GM12878 (cell line): ENCODE measurements at regions not wholly inside any gene's neighbourhood (a gene's known extent, or its start where the extent isn't known, plus 50 kb on each side); places are given as distances from the start of the nearest gene placed in this dataset.

ENCODE experiments used
- ATAC-seq: fragments of 200-7000 bp; cut with Tn5 transposase; 3 replicates; pipeline ENCODE4 v1.9.1; 2020; ENCODE audit warnings: mild to moderate bottlenecking, moderate library complexity
- BruUV-seq: library from RNA; stranded (reverse); fragments of 400-500 nt; replicated peaks from 2 replicates; lab custom pipeline; 2021; lab: Mats Ljungman, UMichigan
- CTCF ChIA-PET: fragments of 300-600 bp; sonication (Branson Sonifier 250); formaldehyde crosslinking; extraction: SDS; loops from one replicate; lab custom pipeline; 2021; ENCODE audit warnings: inconsistent platforms; lab: Yijun Ruan, JAX
- POLR2A ChIA-PET: fragments of 350-600 bp; formaldehyde crosslinking; extraction: SDS; loops from one replicate; lab custom pipeline; 2021; ENCODE audit warnings: inconsistent platforms; lab: Charles Lee
- RAD21 ChIA-PET: fragments of 300-600 bp; sonication (Branson Sonifier 250); formaldehyde crosslinking; loops from one replicate; lab custom pipeline; 2023; ENCODE audit warnings: antibody characterized with exemption; ENCODE audit not compliant: unreplicated experiment; lab: Charles Lee
- SMC1A ChIA-PET: fragments of 300-600 bp; sonication (Branson Sonifier 250); formaldehyde crosslinking; loops from one replicate; lab custom pipeline; 2023; ENCODE audit not compliant: unreplicated experiment, uncharacterized antibody; lab: Charles Lee
- DNase-seq: peaks from one replicate; pipeline ENCODE4 v3.0.0-alpha.2; 2011; ENCODE audit warnings: low read depth, low spot score
- FAIRE-seq: peaks from 3 replicates; lab custom pipeline; 2011; peaks lifted over from hg19 to GRCh38; lab: Jason Lieb, UNC
- H2AFZ ChIP-seq: 2 replicates; pipeline ENCODE4 v1.6.0; 2011; ENCODE audit warnings: low read depth, low read length, control low read depth; ENCODE audit not compliant: control insufficient read depth
- H3K27ac ChIP-seq: 2 replicates; pipeline ENCODE4 v1.5.1; 2011; ENCODE audit warnings: control low read depth; ENCODE audit not compliant: control insufficient read depth, insufficient read depth
- H3K27me3 ChIP-seq, 2 experiments: replicated peaks in 1 of 2; 2 replicates each; pipeline versions ENCODE4 v1.6.0 to v1.6.1; 2011; ENCODE audit warnings: low read length in 1 of 2; ENCODE audit not compliant: control insufficient read depth in 2 of 2, insufficient read depth in 2 of 2
- H3K36me3 ChIP-seq, 2 experiments: 2 replicates each; pipeline ENCODE4 v1.5.1; 2011; ENCODE audit warnings: low read length in 1 of 2; ENCODE audit not compliant: control insufficient read depth in 2 of 2, insufficient read depth in 2 of 2
- H3K4me1 ChIP-seq: 2 replicates; pipeline ENCODE4 v1.6.1; 2011; ENCODE audit warnings: mild to moderate bottlenecking, low read length, moderate library complexity, mixed read lengths; ENCODE audit not compliant: control insufficient read depth, insufficient read depth
- H3K4me2 ChIP-seq: 2 replicates; pipeline ENCODE4 v1.6.0; 2011; ENCODE audit warnings: control low read depth; ENCODE audit not compliant: control insufficient read depth, insufficient read depth
- H3K4me3 ChIP-seq: fragments of 200-600 bp; sonication (generic); 2 replicates; pipeline ENCODE4 v1.5.1; 2016
- H3K79me2 ChIP-seq: 2 replicates; pipeline ENCODE4 v1.6.0; 2011; ENCODE audit warnings: low read length; ENCODE audit not compliant: control insufficient read depth, insufficient read depth
- H3K9ac ChIP-seq: 2 replicates; pipeline ENCODE4 v1.8.0; 2011; ENCODE audit warnings: low read length, control low read depth, mixed read lengths; ENCODE audit not compliant: control insufficient read depth, insufficient read depth
- H3K9me3 ChIP-seq: replicated peaks from 3 replicates; pipeline ENCODE4 v1.5.1; 2011; ENCODE audit warnings: mild to moderate bottlenecking, low read length; ENCODE audit not compliant: control insufficient read depth, insufficient read depth
- H4K20me1 ChIP-seq: 2 replicates; pipeline ENCODE4 v1.6.0; 2011; ENCODE audit not compliant: control insufficient read depth, insufficient read depth
- BHLHE40 ChIP-seq, 2 experiments: fragments of 450-650 bp in 1 of 2; IDR thresholded peaks; 2 replicates each; pipeline ENCODE4 v1.6.1; 2011 to 2017; ENCODE audit warnings: low read depth in 2 of 2, borderline replicate concordance in 1 of 2, improper control_type of control experiment in 1 of 2, low read length in 1 of 2, mild to moderate bottlenecking in 1 of 2
- BRCA1 ChIP-seq: IDR thresholded peaks from 2 replicates; pipeline ENCODE4 v1.6.1; 2011; ENCODE audit warnings: low read depth, low read length, improper control_type of control experiment
- CHD2 ChIP-seq: IDR thresholded peaks from 2 replicates; pipeline ENCODE4 v1.6.1; 2011; ENCODE audit warnings: low read depth, low read length, improper control_type of control experiment, borderline replicate concordance
- ESRRA ChIP-seq: IDR thresholded peaks from 2 replicates; pipeline ENCODE4 v1.6.1; 2012; ENCODE audit warnings: mild to moderate bottlenecking, low read length, improper control_type of control experiment
- NR2C2 ChIP-seq: IDR thresholded peaks from 2 replicates; pipeline ENCODE4 v1.6.1; 2011; ENCODE audit warnings: borderline replicate concordance, low read depth; ENCODE audit not compliant: control insufficient read depth, insufficient read length
- PAX5 ChIP-seq: IDR thresholded peaks from 2 replicates; pipeline ENCODE4 v1.6.1; 2011; ENCODE audit warnings: low read depth, low read length, borderline replicate concordance
- RAD51 ChIP-seq: fragments of 450-650 bp; IDR thresholded peaks from 2 replicates; pipeline ENCODE4 v1.6.1; 2016; ENCODE audit warnings: moderate library complexity, mild to moderate bottlenecking, inconsistent platforms
- SREBF1 ChIP-seq: IDR thresholded peaks from 2 replicates; pipeline ENCODE4 v1.6.1; 2012; ENCODE audit warnings: mild to moderate bottlenecking, low read length
- TBL1XR1 ChIP-seq: IDR thresholded peaks from 2 replicates; pipeline ENCODE4 v1.6.1; 2012; ENCODE audit warnings: low read depth, low read length, improper control_type of control experiment
- ZBED1 ChIP-seq: IDR thresholded peaks from 2 replicates; pipeline ENCODE4 v1.6.1; 2016; ENCODE audit warnings: borderline replicate concordance
- WGBS: methylation state at CpG from one replicate; pipeline ENCODE4 v1.1.6; 2016; ENCODE audit warnings: low lambda C conversion rate; ENCODE audit not compliant: insufficient replicate concordance, insufficient coverage; ENCODE audit errors: missing lambda C conversion rate; 5-methylcytosine and 5-hydroxymethylcytosine counted together
- in situ Hi-C: fragments of 300-500 bp; cut with MboI; formaldehyde crosslinking; loops from 9 replicates; pipeline ENCODE4 v1.14.3; 2018; ENCODE audit warnings: mixed read lengths
- intact Hi-C: fragments of 100-400 bp; cut with micrococcal nuclease; formaldehyde crosslinking; loops from one replicate; pipeline ENCODE4 v1.14.2; 2022; ENCODE audit not compliant: unreplicated experiment
- TF ChIP-seq, protein P1 (sequence below): IDR thresholded peaks from 2 replicates; pipeline ENCODE4 v1.6.1; 2012; ENCODE audit warnings: mild to moderate bottlenecking, low read depth, low read length
- TF ChIP-seq, protein P2 (sequence below): IDR thresholded peaks from 2 replicates; pipeline ENCODE4 v1.6.1; 2011; ENCODE audit warnings: borderline replicate concordance, low read depth, mild to moderate bottlenecking, moderate library complexity, low read length; ENCODE audit not compliant: insufficient read depth, poor library complexity, severe bottlenecking
- TF ChIP-seq, protein P3 (sequence below): fragments of 450-650 bp; IDR thresholded peaks from 2 replicates; pipeline ENCODE4 v1.6.1; 2017; ENCODE audit warnings: borderline replicate concordance
- TF ChIP-seq, protein P4 (sequence below): fragments of 450-650 bp; IDR thresholded peaks from 2 replicates; pipeline ENCODE4 v1.6.1; 2017; ENCODE audit warnings: antibody characterized with exemption, mild to moderate bottlenecking, moderate library complexity
- TF ChIP-seq, protein P5 (sequence below): IDR thresholded peaks from 2 replicates; pipeline ENCODE4 v1.6.1; 2011; ENCODE audit warnings: borderline replicate concordance, low read depth, mild to moderate bottlenecking, moderate library complexity, mixed read lengths, low read length; ENCODE audit not compliant: insufficient read depth; ENCODE audit errors: extremely low read length

DNA sequence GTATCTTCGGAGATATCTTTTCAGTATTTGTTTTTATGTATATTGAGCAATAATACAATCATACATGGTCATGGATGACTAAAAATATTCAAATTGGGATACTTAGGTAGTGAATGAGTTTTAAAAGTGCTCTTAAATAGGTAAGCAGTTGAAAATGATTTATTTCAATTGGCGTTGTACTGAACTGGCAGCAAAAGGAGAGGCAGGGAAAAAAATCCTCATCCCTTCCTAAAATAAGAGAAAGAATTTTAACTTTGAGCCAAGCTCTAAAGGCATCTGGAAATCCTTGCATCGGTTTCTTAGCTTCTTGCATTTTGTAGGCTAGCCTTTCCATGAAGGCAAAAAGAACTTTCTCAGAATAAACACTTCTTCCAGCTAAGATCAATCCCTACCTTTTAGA is 125.2 kb downstream of the MGST1 start:
- H3K4me1 ChIP-seq: no peaks in the 10 kb centered on the region
- CTCF ChIA-PET: interaction anchor here (0.9 to 1.6 kb wide), 2 partner anchors 10 to 23 kb away, joined by 3 read pairs; no protein-coding TSS in a partner anchor
- H3K4me2 ChIP-seq: no peak overlapping the region
- SMC1A ChIA-PET: no interaction called here
- in situ Hi-C loops: no loop called here
- H3K9ac ChIP-seq: no peak overlapping the region
- H3K79me2 ChIP-seq: no peaks in the 10 kb centered on the region
- H3K36me3 ChIP-seq: no peaks in the 10 kb centered on the region
- no peaks in the 10 kb centered on the region for H3K27me3 ChIP-seq
- no TSS peak for BruUV-seq
- RAD21 ChIA-PET: no interaction called here
- no peaks in the 10 kb centered on the region for H3K9me3 ChIP-seq
- DNase-seq (no peak), ATAC-seq (no peak), FAIRE-seq (no peak)
- no peak overlapping the region for H3K27ac ChIP-seq
- H3K4me3 ChIP-seq: no peak overlapping the region
- intact Hi-C loops: no loop called here
- H2AFZ ChIP-seq: no peak overlapping the region
- H4K20me1 ChIP-seq: no peaks in the 10 kb centered on the region
- POLR2A ChIA-PET: no interaction called here
- WGBS: 2% methylated on average over 3 of the region's 3 CpGs
- TF ChIP-seq, protein P1, sequence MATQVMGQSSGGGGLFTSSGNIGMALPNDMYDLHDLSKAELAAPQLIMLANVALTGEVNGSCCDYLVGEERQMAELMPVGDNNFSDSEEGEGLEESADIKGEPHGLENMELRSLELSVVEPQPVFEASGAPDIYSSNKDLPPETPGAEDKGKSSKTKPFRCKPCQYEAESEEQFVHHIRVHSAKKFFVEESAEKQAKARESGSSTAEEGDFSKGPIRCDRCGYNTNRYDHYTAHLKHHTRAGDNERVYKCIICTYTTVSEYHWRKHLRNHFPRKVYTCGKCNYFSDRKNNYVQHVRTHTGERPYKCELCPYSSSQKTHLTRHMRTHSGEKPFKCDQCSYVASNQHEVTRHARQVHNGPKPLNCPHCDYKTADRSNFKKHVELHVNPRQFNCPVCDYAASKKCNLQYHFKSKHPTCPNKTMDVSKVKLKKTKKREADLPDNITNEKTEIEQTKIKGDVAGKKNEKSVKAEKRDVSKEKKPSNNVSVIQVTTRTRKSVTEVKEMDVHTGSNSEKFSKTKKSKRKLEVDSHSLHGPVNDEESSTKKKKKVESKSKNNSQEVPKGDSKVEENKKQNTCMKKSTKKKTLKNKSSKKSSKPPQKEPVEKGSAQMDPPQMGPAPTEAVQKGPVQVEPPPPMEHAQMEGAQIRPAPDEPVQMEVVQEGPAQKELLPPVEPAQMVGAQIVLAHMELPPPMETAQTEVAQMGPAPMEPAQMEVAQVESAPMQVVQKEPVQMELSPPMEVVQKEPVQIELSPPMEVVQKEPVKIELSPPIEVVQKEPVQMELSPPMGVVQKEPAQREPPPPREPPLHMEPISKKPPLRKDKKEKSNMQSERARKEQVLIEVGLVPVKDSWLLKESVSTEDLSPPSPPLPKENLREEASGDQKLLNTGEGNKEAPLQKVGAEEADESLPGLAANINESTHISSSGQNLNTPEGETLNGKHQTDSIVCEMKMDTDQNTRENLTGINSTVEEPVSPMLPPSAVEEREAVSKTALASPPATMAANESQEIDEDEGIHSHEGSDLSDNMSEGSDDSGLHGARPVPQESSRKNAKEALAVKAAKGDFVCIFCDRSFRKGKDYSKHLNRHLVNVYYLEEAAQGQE: no peak
- no peak for TF ChIP-seq ZBED1
- no peak for TF ChIP-seq CHD2
- TF ChIP-seq, protein P2, sequence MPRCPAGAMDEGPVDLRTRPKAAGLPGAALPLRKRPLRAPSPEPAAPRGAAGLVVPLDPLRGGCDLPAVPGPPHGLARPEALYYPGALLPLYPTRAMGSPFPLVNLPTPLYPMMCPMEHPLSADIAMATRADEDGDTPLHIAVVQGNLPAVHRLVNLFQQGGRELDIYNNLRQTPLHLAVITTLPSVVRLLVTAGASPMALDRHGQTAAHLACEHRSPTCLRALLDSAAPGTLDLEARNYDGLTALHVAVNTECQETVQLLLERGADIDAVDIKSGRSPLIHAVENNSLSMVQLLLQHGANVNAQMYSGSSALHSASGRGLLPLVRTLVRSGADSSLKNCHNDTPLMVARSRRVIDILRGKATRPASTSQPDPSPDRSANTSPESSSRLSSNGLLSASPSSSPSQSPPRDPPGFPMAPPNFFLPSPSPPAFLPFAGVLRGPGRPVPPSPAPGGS: no peak
- no peak for TF ChIP-seq SREBF1
- no peak for TF ChIP-seq BRCA1
- TF ChIP-seq, protein P3, sequence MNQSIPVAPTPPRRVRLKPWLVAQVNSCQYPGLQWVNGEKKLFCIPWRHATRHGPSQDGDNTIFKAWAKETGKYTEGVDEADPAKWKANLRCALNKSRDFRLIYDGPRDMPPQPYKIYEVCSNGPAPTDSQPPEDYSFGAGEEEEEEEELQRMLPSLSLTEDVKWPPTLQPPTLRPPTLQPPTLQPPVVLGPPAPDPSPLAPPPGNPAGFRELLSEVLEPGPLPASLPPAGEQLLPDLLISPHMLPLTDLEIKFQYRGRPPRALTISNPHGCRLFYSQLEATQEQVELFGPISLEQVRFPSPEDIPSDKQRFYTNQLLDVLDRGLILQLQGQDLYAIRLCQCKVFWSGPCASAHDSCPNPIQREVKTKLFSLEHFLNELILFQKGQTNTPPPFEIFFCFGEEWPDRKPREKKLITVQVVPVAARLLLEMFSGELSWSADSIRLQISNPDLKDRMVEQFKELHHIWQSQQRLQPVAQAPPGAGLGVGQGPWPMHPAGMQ: no peak
- no peak for TF ChIP-seq NR2C2
- no peak for TF ChIP-seq ESRRA
- no peak for TF ChIP-seq BHLHE40 (IDR thresholded peaks at IDR 0.05; ENCODE audit: borderline replicate concordance in 1 of 2, low read depth in 2 of 2, low read length in 1 of 2)
- TF ChIP-seq, protein P4, sequence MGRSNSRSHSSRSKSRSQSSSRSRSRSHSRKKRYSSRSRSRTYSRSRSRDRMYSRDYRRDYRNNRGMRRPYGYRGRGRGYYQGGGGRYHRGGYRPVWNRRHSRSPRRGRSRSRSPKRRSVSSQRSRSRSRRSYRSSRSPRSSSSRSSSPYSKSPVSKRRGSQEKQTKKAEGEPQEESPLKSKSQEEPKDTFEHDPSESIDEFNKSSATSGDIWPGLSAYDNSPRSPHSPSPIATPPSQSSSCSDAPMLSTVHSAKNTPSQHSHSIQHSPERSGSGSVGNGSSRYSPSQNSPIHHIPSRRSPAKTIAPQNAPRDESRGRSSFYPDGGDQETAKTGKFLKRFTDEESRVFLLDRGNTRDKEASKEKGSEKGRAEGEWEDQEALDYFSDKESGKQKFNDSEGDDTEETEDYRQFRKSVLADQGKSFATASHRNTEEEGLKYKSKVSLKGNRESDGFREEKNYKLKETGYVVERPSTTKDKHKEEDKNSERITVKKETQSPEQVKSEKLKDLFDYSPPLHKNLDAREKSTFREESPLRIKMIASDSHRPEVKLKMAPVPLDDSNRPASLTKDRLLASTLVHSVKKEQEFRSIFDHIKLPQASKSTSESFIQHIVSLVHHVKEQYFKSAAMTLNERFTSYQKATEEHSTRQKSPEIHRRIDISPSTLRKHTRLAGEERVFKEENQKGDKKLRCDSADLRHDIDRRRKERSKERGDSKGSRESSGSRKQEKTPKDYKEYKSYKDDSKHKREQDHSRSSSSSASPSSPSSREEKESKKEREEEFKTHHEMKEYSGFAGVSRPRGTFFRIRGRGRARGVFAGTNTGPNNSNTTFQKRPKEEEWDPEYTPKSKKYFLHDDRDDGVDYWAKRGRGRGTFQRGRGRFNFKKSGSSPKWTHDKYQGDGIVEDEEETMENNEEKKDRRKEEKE: no peak
- TF ChIP-seq PAX5: no peak
- no peak for TF ChIP-seq TBL1XR1
- no peak for TF ChIP-seq RAD51
- TF ChIP-seq, protein P5, sequence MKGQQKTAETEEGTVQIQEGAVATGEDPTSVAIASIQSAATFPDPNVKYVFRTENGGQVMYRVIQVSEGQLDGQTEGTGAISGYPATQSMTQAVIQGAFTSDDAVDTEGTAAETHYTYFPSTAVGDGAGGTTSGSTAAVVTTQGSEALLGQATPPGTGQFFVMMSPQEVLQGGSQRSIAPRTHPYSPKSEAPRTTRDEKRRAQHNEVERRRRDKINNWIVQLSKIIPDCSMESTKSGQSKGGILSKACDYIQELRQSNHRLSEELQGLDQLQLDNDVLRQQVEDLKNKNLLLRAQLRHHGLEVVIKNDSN: no peak
